ENCODE measurements at regions not wholly inside any gene's neighbourhood (a gene's known extent, or its start where the extent isn't known, plus 50 kb on each side); places are given as distances from the start of the nearest gene placed in this dataset.
"Not testable (repeated sequence)": the region's sequence is repeated elsewhere in the genome, so short reads cannot be mapped to it uniquely, and the experiment has no call there.

- no peak overlapping the region for H3K9ac ChIP-seq
- H3K4me3 ChIP-seq (ENCODE audit: low read depth, low read length): no peak overlapping the region
- no peak overlapping the region for H2AFZ ChIP-seq
- H3K27ac ChIP-seq: no peak overlapping the region
- no peaks in the 10 kb centered on the region for H3K36me3 ChIP-seq (ENCODE audit: control insufficient read depth, insufficient read depth, low read length)
- TF ChIP-seq CTCF (IDR thresholded peaks at IDR 0.05): no peak
- H3K4me1 ChIP-seq: no peaks in the 10 kb centered on the region
- H3K79me2 ChIP-seq: no peaks in the 10 kb centered on the region
- no peaks in the 10 kb centered on the region for H3K9me3 ChIP-seq (ENCODE audit: control insufficient read depth, low read length)
- no peak overlapping the region for H3K4me2 ChIP-seq (ENCODE audit: low read length)
- H3K27me3 ChIP-seq (ENCODE audit: control insufficient read depth, insufficient read depth, low read length): no peaks in the 10 kb centered on the region
Observed at GRCh38 chr10:53490553-53490952, 718.0 kb upstream of the MBL2 start.

GRCh38 chr10:53489335-53490182 lies 717.0 kb upstream of the MBL2 start:
- no peaks in the 10 kb centered on the region for H3K4me1 ChIP-seq
- no peaks in the 10 kb centered on the region for H3K9me3 ChIP-seq (ENCODE audit: control insufficient read depth, low read length)
- H3K9ac ChIP-seq: no peak overlapping the region
- no peak overlapping the region for H3K27ac ChIP-seq
- H3K4me2 ChIP-seq (ENCODE audit: low read length): no peak overlapping the region
- no peaks in the 10 kb centered on the region for H3K36me3 ChIP-seq (ENCODE audit: control insufficient read depth, insufficient read depth, low read length)
- TF ChIP-seq CTCF (IDR thresholded peaks at IDR 0.05): no peak
- no peaks in the 10 kb centered on the region for H3K79me2 ChIP-seq
- no peak overlapping the region for H2AFZ ChIP-seq
- no peaks in the 10 kb centered on the region for H3K27me3 ChIP-seq (ENCODE audit: control insufficient read depth, insufficient read depth, low read length)
- H3K4me3 ChIP-seq (ENCODE audit: low read depth, low read length): no peak overlapping the region

GRCh38 chr10:53487019-53487983 lies 714.7 kb upstream of the MBL2 start:
- no peaks in the 10 kb centered on the region for H3K27me3 ChIP-seq (ENCODE audit: control insufficient read depth, insufficient read depth, low read length)
- no peaks in the 10 kb centered on the region for H3K4me1 ChIP-seq
- no peak for TF ChIP-seq CTCF (IDR thresholded peaks at IDR 0.05)

GRCh38 chr10:53485422-53485821 lies 712.8 kb upstream of the MBL2 start:
- not testable (repeated sequence) for H3K27ac ChIP-seq; H3K27me3 ChIP-seq (ENCODE audit: control insufficient read depth, insufficient read depth, low read length); H2AFZ ChIP-seq; H3K9ac ChIP-seq; H3K9me3 ChIP-seq (ENCODE audit: control insufficient read depth, low read length); H3K36me3 ChIP-seq (ENCODE audit: control insufficient read depth, insufficient read depth, low read length); H3K79me2 ChIP-seq; H3K4me3 ChIP-seq (ENCODE audit: low read depth, low read length); H3K4me2 ChIP-seq (ENCODE audit: low read length); H3K4me1 ChIP-seq

More at GRCh38 chr10:53487019-53487983, 714.7 kb upstream of the MBL2 start:
- Histone ChIP-seq H3K9me3 (ENCODE audit: control insufficient read depth, low read length) (no peaks in the 10 kb centered on the region), H3K4me3 (ENCODE audit: low read depth, low read length) (no peak overlapping the region), H3K27ac (no peak overlapping the region), H3K9ac (no peak overlapping the region), H2AFZ (no peak overlapping the region), H3K36me3 (ENCODE audit: control insufficient read depth, insufficient read depth, low read length) (no peaks in the 10 kb centered on the region), H3K79me2 (no peaks in the 10 kb centered on the region), H3K4me2 (ENCODE audit: low read length) (no peak overlapping the region)

- Histone ChIP-seq H3K9ac (no peak overlapping the region), H3K27me3 (ENCODE audit: control insufficient read depth, insufficient read depth, low read length) (no peaks in the 10 kb centered on the region), H3K36me3 (ENCODE audit: control insufficient read depth, insufficient read depth, low read length) (no peaks in the 10 kb centered on the region), H3K4me1 (no peaks in the 10 kb centered on the region), H3K4me3 (ENCODE audit: low read depth, low read length) (no peak overlapping the region), H3K79me2 (no peaks in the 10 kb centered on the region), H2AFZ (no peak overlapping the region), H3K4me2 (ENCODE audit: low read length) (no peak overlapping the region), H3K27ac (no peak overlapping the region), H3K9me3 (ENCODE audit: control insufficient read depth, low read length) (no peaks in the 10 kb centered on the region)
- no peak for TF ChIP-seq CTCF (IDR thresholded peaks at IDR 0.05)
Observed at GRCh38 chr10:53479365-53479764, 706.8 kb upstream of the MBL2 start.

Measured in parathyroid adenoma (tissue), 2 donors.